HEK293 (cell line): ENCODE measurements at regions not wholly inside any gene's neighbourhood (a gene's known extent, or its start where the extent isn't known, plus 50 kb on each side); places are given as distances from the start of the nearest gene placed in this dataset.

Experiments used
- CTCF ChIA-PET: fragments of 350-600 bp; formaldehyde crosslinking; extraction: SDS; loops from one replicate; lab custom pipeline; 2021; ENCODE audit warnings: antibody characterized with exemption; lab: Yijun Ruan, JAX
- POLR2A ChIA-PET: fragments of 300-600 bp; formaldehyde crosslinking; extraction: SDS; loops from one replicate; lab custom pipeline; 2020; ENCODE audit warnings: antibody characterized with exemption, inconsistent platforms; lab: Yijun Ruan, JAX
- H3K27ac ChIP-seq: fragments of 200-500 bp; sonication (Bioruptor generic); 2 replicates; pipeline ENCODE4 v1.5.1; 2014; ENCODE audit warnings: low read depth, low read length, control low read depth, inconsistent platforms; ENCODE audit errors: extremely low read depth
- H3K36me3 ChIP-seq, 2 experiments: fragments of 200-500 bp in 1 of 2; sonication (Bioruptor generic) in 1 of 2; 1 replicate in 1 of 2; 2 replicates in 1 of 2; pipeline ENCODE4 v1.5.1; 2014 to 2017; ENCODE audit warnings: inconsistent platforms in 2 of 2, low read length in 2 of 2; ENCODE audit not compliant: control insufficient read depth in 2 of 2, insufficient read depth in 1 of 2
- H3K4me1 ChIP-seq: fragments of 200-500 bp; sonication (Bioruptor generic); 2 replicates; pipeline ENCODE4 v1.5.1; 2014; ENCODE audit warnings: mild to moderate bottlenecking, low read length, inconsistent platforms; ENCODE audit not compliant: control insufficient read depth, insufficient read depth
- H3K4me3 ChIP-seq: 2 replicates; pipeline ENCODE4 v1.5.1; 2011; ENCODE audit warnings: low read depth, mild to moderate bottlenecking, control low read depth, low read length, moderate library complexity
- H3K9me3 ChIP-seq: fragments of 200-500 bp; sonication (Bioruptor generic); 2 replicates; pipeline ENCODE4 v1.5.1; 2014; ENCODE audit warnings: low read depth, low read length, inconsistent platforms; ENCODE audit not compliant: control insufficient read depth, insufficient read depth
- CTCF ChIP-seq: fragments of 450-650 bp; formaldehyde crosslinking; IDR thresholded peaks from 2 replicates; pipeline ENCODE4 v1.5.1; 2016; ENCODE audit warnings: missing biosample characterization, missing genetic modification characterization
- GFI1B ChIP-seq: fragments of 450-650 bp; formaldehyde crosslinking; IDR thresholded peaks from 2 replicates; pipeline ENCODE4 v1.5.1; 2016; ENCODE audit warnings: missing biosample characterization, missing genetic modification characterization
- PATZ1 ChIP-seq: fragments of 450-650 bp; formaldehyde crosslinking; IDR thresholded peaks from 2 replicates; pipeline ENCODE4 v1.5.1; 2016; ENCODE audit warnings: missing biosample characterization, missing genetic modification characterization
- PRDM2 ChIP-seq: fragments of 450-650 bp; formaldehyde crosslinking; IDR thresholded peaks from 2 replicates; pipeline ENCODE4 v1.5.1; 2016; ENCODE audit warnings: missing biosample characterization, missing genetic modification characterization, borderline replicate concordance
- RBAK ChIP-seq: fragments of 450-650 bp; formaldehyde crosslinking; IDR thresholded peaks from 2 replicates; pipeline ENCODE4 v1.5.1; 2016; ENCODE audit warnings: missing biosample characterization, missing genetic modification characterization
- TSHZ1 ChIP-seq: fragments of 450-650 bp; formaldehyde crosslinking; IDR thresholded peaks from 2 replicates; pipeline ENCODE4 v1.5.1; 2016; ENCODE audit warnings: missing biosample characterization, missing genetic modification characterization, borderline replicate concordance
- ZBTB11 ChIP-seq: fragments of 450-650 bp; formaldehyde crosslinking; conservative IDR thresholded peaks from 2 replicates; pipeline ENCODE4 v1.5.1; 2016; ENCODE audit warnings: low read depth, missing biosample characterization, missing genetic modification characterization
- ZBTB26 ChIP-seq: fragments of 450-650 bp; formaldehyde crosslinking; optimal IDR thresholded peaks from 2 replicates; pipeline ENCODE3; 2016; ENCODE audit warnings: missing biosample characterization, mild to moderate bottlenecking, missing genetic modification characterization
- ZBTB44 ChIP-seq: fragments of 450-650 bp; IDR thresholded peaks from 2 replicates; pipeline ENCODE4 v1.5.1; 2018; ENCODE audit warnings: missing biosample characterization, mild to moderate bottlenecking, missing genetic modification characterization
- ZNF112 ChIP-seq: fragments of 450-650 bp; formaldehyde crosslinking; IDR thresholded peaks from 2 replicates; pipeline ENCODE4 v1.5.0; 2017; ENCODE audit warnings: missing biosample characterization, missing genetic modification characterization
- ZNF138 ChIP-seq: fragments of 450-650 bp; formaldehyde crosslinking; IDR thresholded peaks from 2 replicates; pipeline ENCODE4 v1.5.1; 2016; ENCODE audit warnings: missing biosample characterization, missing genetic modification characterization, borderline replicate concordance
- ZNF157 ChIP-seq: fragments of 450-650 bp; formaldehyde crosslinking; IDR thresholded peaks from 2 replicates; pipeline ENCODE4 v1.5.1; 2016; ENCODE audit warnings: missing biosample characterization, missing genetic modification characterization
- ZNF174 ChIP-seq: fragments of 450-650 bp; formaldehyde crosslinking; IDR thresholded peaks from 2 replicates; pipeline ENCODE4 v1.5.0; 2017; ENCODE audit warnings: missing biosample characterization, mild to moderate bottlenecking, missing genetic modification characterization
- ZNF266 ChIP-seq: fragments of 450-650 bp; formaldehyde crosslinking; IDR thresholded peaks from 2 replicates; pipeline ENCODE4 v1.5.1; 2016; ENCODE audit warnings: missing biosample characterization, missing genetic modification characterization, low read depth

GRCh38 chr15:56817321-56818080, 84.2 kb upstream of the ZNF280D start (continued):
- no peak for TF ChIP-seq ZBTB26 (tag by site-specific recombination)
- no peak for TF ChIP-seq ZNF112 (tag by site-specific recombination)
- TF ChIP-seq CTCF: no peak
- TF ChIP-seq ZBTB44 (tag by site-specific recombination): no peak
- no peak for TF ChIP-seq PATZ1
- no peak for TF ChIP-seq ZNF138 (tag by site-specific recombination)
- TF ChIP-seq ZNF174 (tag by site-specific recombination): no peak
- TF ChIP-seq PRDM2 (tag by site-specific recombination): no peak
- TF ChIP-seq GFI1B (tag by site-specific recombination): no peak
- TF ChIP-seq RBAK (tag by site-specific recombination): no peak

GRCh38 chr15:56816781-56817180, 83.5 kb upstream of the ZNF280D start:
- ChIA-PET POLR2A (no interaction called here), CTCF (interaction anchor here (0.9 kb wide), 1 partner anchor 330 kb away, joined by 3 read pairs; no protein-coding TSS in a partner anchor)
- H3K36me3 ChIP-seq: no peaks in the 10 kb centered on the region
- H3K9me3 ChIP-seq: no peaks in the 10 kb centered on the region
- no peak overlapping the region for H3K27ac ChIP-seq
- no peaks in the 10 kb centered on the region for H3K4me1 ChIP-seq
- no peak overlapping the region for H3K4me3 ChIP-seq
- TF ChIP-seq ZNF266 (tag by site-specific recombination) (no peak), TSHZ1 (tag by site-specific recombination) (no peak), ZNF157 (tag by site-specific recombination) (no peak), ZBTB11 (tag by site-specific recombination) (no peak)
